Fibroblast of lung (primary cell): ENCODE measurements at regions not wholly inside any gene's neighbourhood (a gene's known extent, or its start where the extent isn't known, plus 50 kb on each side); places are given as distances from the start of the nearest gene placed in this dataset.

ENCODE experiments used
- DNase-seq, 2 donors: peaks; one replicate each; pipeline versions ENCODE4 v3.0.0 to v3.0.0-alpha.2; 2010; ENCODE audit warnings: low read depth in 2 of 2
- H2AFZ ChIP-seq: 2 replicates; pipeline ENCODE4 v1.5.1; 2012; ENCODE audit warnings: low read length, control low read depth, inconsistent platforms
- H3K27ac ChIP-seq: 2 replicates; pipeline ENCODE4 v1.5.1; 2011; ENCODE audit warnings: low read length, control low read depth; ENCODE audit not compliant: insufficient read depth
- H3K27me3 ChIP-seq: 2 replicates; pipeline ENCODE4 v1.5.1; 2011; ENCODE audit warnings: mild to moderate bottlenecking, low read length; ENCODE audit not compliant: control insufficient read depth, insufficient read depth
- H3K36me3 ChIP-seq: 2 replicates; pipeline ENCODE4 v1.5.1; 2011; ENCODE audit warnings: low read length; ENCODE audit not compliant: control insufficient read depth, insufficient read depth
- H3K4me1 ChIP-seq: 2 replicates; pipeline ENCODE4 v1.5.1; 2011; ENCODE audit warnings: low read length; ENCODE audit not compliant: control insufficient read depth, insufficient read depth; ENCODE audit errors: extremely low read depth
- H3K4me2 ChIP-seq: 2 replicates; pipeline ENCODE4 v1.5.1; 2011; ENCODE audit warnings: low read length, control low read depth; ENCODE audit not compliant: insufficient read depth; ENCODE audit errors: extremely low read depth
- H3K4me3 ChIP-seq, 4 experiments: fragments of 200-600 bp in 1 of 4; sonication (generic) in 1 of 4; replicated peaks in 1 of 4; 2 replicates each; pipeline ENCODE4 v1.5.1; 2011 to 2016; ENCODE audit warnings: low read length in 4 of 4, low read depth in 3 of 4, mild to moderate bottlenecking in 3 of 4, control low read depth in 2 of 4, inconsistent platforms in 1 of 4, mixed read lengths in 1 of 4; ENCODE audit not compliant: insufficient read depth in 1 of 4; ENCODE audit errors: control extremely low read depth in 1 of 4
- H3K79me2 ChIP-seq: 2 replicates; pipeline ENCODE4 v1.5.1; 2012; ENCODE audit warnings: mild to moderate bottlenecking, low read length, inconsistent platforms; ENCODE audit not compliant: control insufficient read depth, insufficient read depth
- H3K9ac ChIP-seq: 2 replicates; pipeline ENCODE4 v1.5.1; 2011; ENCODE audit warnings: mild to moderate bottlenecking, low read length, control low read depth; ENCODE audit not compliant: insufficient read depth
- H3K9me3 ChIP-seq: 2 replicates; pipeline ENCODE4 v1.5.1; 2012; ENCODE audit warnings: low read depth, low read length; ENCODE audit not compliant: control insufficient read depth, insufficient read depth
- H4K20me1 ChIP-seq: 2 replicates; pipeline ENCODE4 v1.5.1; 2011; ENCODE audit warnings: low read length; ENCODE audit not compliant: control insufficient read depth, insufficient read depth; ENCODE audit errors: extremely low read depth
- CTCF ChIP-seq, 2 donors: IDR thresholded peaks in 1 of 2; conservative IDR thresholded peaks in 1 of 2; 1 replicate in 1 of 2; 2 replicates in 1 of 2; pipeline ENCODE4 v1.5.1; 2011 to 2012; ENCODE audit warnings: low read length in 2 of 2, control low read depth in 1 of 2, inconsistent platforms in 1 of 2, low read depth in 1 of 2, mild to moderate bottlenecking in 1 of 2
- EZH2 ChIP-seq: IDR thresholded peaks from 2 replicates; pipeline ENCODE4 v1.5.1; 2012; ENCODE audit warnings: low read length, control low read depth, mild to moderate bottlenecking; ENCODE audit errors: missing control alignments

GRCh38 chr6:44049163-44049988 is 77.9 kb downstream of the MRPL14 start:
- H3K27ac ChIP-seq, result peak overlapping the region; percentile 37
- peak overlapping the region; percentile 39 for H3K4me2 ChIP-seq

GRCh38 chr6:44048277-44048676 is 79.0 kb downstream of the MRPL14 start:
- no peaks in the 10 kb centered on the region for H3K27me3 ChIP-seq
- H4K20me1 ChIP-seq, result no peaks in the 10 kb centered on the region
- H3K36me3 ChIP-seq, result no peaks in the 10 kb centered on the region
- H3K4me3 ChIP-seq, result no peak overlapping the region
- no peak overlapping the region for H3K27ac ChIP-seq
- no peaks in the 10 kb centered on the region for H3K79me2 ChIP-seq
- no peak for DNase-seq
- TF ChIP-seq EZH2, result no peak
- no peak for TF ChIP-seq CTCF (conservative IDR thresholded peaks at IDR 0.05 in 1 of 2, IDR thresholded peaks at IDR 0.05 in 1 of 2; ENCODE audit: low read depth in 1 of 2, low read length in 2 of 2)
- no peak overlapping the region for H2AFZ ChIP-seq
- no peaks in the 10 kb centered on the region for H3K9me3 ChIP-seq
- no peak overlapping the region for H3K4me2 ChIP-seq
- peaks cover 54% of the 10 kb centered on the region for H3K4me1 ChIP-seq
- H3K9ac ChIP-seq, result no peak overlapping the region

More at GRCh38 chr6:44049163-44049988, 77.9 kb downstream of the MRPL14 start:
- Histone ChIP-seq H3K36me3 (no peaks in the 10 kb centered on the region), H3K4me3 (no peak overlapping the region), H3K4me1 (peaks cover 56% of the 10 kb centered on the region), H2AFZ (no peak overlapping the region), H3K27me3 (no peaks in the 10 kb centered on the region), H3K79me2 (no peaks in the 10 kb centered on the region), H3K9ac (no peak overlapping the region), H3K9me3 (no peaks in the 10 kb centered on the region), H4K20me1 (no peaks in the 10 kb centered on the region)
- peak; percentile 58 to 85 for DNase-seq
- TF ChIP-seq EZH2 (no peak), CTCF (conservative IDR thresholded peaks at IDR 0.05 in 1 of 2, IDR thresholded peaks at IDR 0.05 in 1 of 2; ENCODE audit: low read depth in 1 of 2, low read length in 2 of 2) (no peak)

GRCh38 chr6:44047801-44048200 is 79.5 kb downstream of the MRPL14 start:
- Histone ChIP-seq H2AFZ (no peak overlapping the region), H3K27me3 (no peaks in the 10 kb centered on the region), H3K4me2 (no peak overlapping the region), H3K79me2 (no peaks in the 10 kb centered on the region), H3K9ac (no peak overlapping the region), H3K4me1 (peaks cover 55% of the 10 kb centered on the region), H3K4me3 (no peak overlapping the region), H3K36me3 (no peaks in the 10 kb centered on the region), H3K9me3 (no peaks in the 10 kb centered on the region), H3K27ac (no peak overlapping the region), H4K20me1 (no peaks in the 10 kb centered on the region)
- TF ChIP-seq CTCF (conservative IDR thresholded peaks at IDR 0.05 in 1 of 2, IDR thresholded peaks at IDR 0.05 in 1 of 2; ENCODE audit: low read depth in 1 of 2, low read length in 2 of 2) (no peak), EZH2 (no peak)
- DNase-seq, result no peak
